Adipocyte (in vitro differentiated cells): ENCODE measurements at regions not wholly inside any gene's neighbourhood (a gene's known extent, or its start where the extent isn't known, plus 50 kb on each side); places are given as distances from the start of the nearest gene placed in this dataset.
"Not testable (repeated sequence)": the region's sequence is repeated elsewhere in the genome, so short reads cannot be mapped to it uniquely, and the experiment has no call there.

Experiments
- DNase-seq: peaks from one replicate; pipeline ENCODE4 v3.0.0-alpha.2; 2015; ENCODE audit warnings: low read depth
- H3K27me3 ChIP-seq: replicated peaks from 2 replicates; pipeline ENCODE4 v1.7.0; 2013; ENCODE audit warnings: mild to moderate bottlenecking, low read length, moderate library complexity; ENCODE audit not compliant: control insufficient read depth, insufficient read depth
- H3K36me3 ChIP-seq: 2 replicates; pipeline ENCODE4 v1.7.0; 2013; ENCODE audit warnings: low read length, mild to moderate bottlenecking, moderate library complexity; ENCODE audit not compliant: control insufficient read depth, insufficient read depth, severe bottlenecking
- H3K4me1 ChIP-seq: 2 replicates; pipeline ENCODE4 v1.7.0; 2013; ENCODE audit warnings: mild to moderate bottlenecking, low read length, moderate library complexity; ENCODE audit not compliant: control insufficient read depth, insufficient read depth
- H3K4me3 ChIP-seq: 2 replicates; pipeline ENCODE4 v1.7.0; 2013; ENCODE audit warnings: mild to moderate bottlenecking, low read length, moderate library complexity
- H3K9ac ChIP-seq: 2 replicates; pipeline ENCODE4 v1.7.0; 2013; ENCODE audit warnings: mild to moderate bottlenecking, low read length, moderate library complexity
- H3K9me3 ChIP-seq: 2 replicates; pipeline ENCODE4 v1.7.0; 2013; ENCODE audit warnings: mild to moderate bottlenecking, low read length, moderate library complexity; ENCODE audit not compliant: control insufficient read depth

DNA sequence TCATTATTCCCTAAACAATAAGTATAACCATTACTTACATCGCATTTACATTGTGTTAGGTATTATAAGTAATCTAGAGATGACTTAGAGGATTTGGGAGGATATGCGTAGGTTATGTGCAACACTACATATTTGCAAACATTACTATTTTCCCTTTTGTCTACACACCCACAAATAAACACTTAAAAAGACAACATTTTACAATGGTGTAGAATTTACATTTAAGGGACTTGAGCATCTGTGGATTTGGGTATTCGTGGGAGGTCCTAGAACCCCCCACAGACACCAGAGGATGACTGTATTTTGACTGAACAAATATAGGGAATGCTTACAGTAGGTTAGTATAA is 220.2 kb upstream of the MYO3A start:
- DNase-seq = no peak
- Histone ChIP-seq H3K36me3 (no peaks in the 10 kb centered on the region), H3K4me3 (no peak overlapping the region)

DNA sequence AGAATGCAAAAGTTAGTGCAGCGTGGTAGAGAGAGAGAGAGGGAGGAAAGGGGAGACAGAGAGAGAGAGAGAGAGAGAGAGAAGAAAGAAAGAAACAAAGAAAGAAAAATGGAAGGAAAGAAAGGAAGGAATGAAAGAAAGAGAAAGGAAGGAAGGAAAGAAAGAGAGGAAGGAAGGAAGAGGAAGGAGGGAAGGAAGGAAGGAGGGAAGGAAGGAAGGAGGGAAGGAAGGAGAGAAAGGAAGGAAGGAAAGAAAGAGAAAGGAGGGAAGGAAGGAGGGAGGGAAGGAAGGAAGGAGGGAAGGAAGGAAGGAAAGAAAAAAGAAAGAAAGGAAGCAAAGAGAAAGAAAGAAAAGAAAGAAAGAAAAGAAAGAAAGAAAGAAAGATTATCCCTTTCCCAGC is 209.8 kb upstream of the MYO3A start:
- Histone ChIP-seq H3K36me3 (no peaks in the 10 kb centered on the region), H3K9me3 (no peaks in the 10 kb centered on the region), H3K27me3 (peaks cover 10% of the 10 kb centered on the region), H3K4me1 (no peaks in the 10 kb centered on the region), H3K9ac (no peak overlapping the region), H3K4me3 (no peak overlapping the region)
- no peak for DNase-seq

More for the DNA sequence above, 220.2 kb upstream of the MYO3A start:
- H3K9ac ChIP-seq = no peak overlapping the region
- no peaks in the 10 kb centered on the region for H3K4me1 ChIP-seq
- peaks cover 14% of the 10 kb centered on the region for H3K27me3 ChIP-seq
- no peaks in the 10 kb centered on the region for H3K9me3 ChIP-seq

GRCh38 chr10:25725917-25726716 is 207.9 kb upstream of the MYO3A start:
- H3K4me3 ChIP-seq = no peak overlapping the region
- peak; percentile 66 for DNase-seq
- no peak overlapping the region for H3K9ac ChIP-seq
- no peaks in the 10 kb centered on the region for H3K9me3 ChIP-seq
- H3K27me3 ChIP-seq = peaks cover 10% of the 10 kb centered on the region
- H3K4me1 ChIP-seq = no peaks in the 10 kb centered on the region
- H3K36me3 ChIP-seq = no peaks in the 10 kb centered on the region

DNA sequence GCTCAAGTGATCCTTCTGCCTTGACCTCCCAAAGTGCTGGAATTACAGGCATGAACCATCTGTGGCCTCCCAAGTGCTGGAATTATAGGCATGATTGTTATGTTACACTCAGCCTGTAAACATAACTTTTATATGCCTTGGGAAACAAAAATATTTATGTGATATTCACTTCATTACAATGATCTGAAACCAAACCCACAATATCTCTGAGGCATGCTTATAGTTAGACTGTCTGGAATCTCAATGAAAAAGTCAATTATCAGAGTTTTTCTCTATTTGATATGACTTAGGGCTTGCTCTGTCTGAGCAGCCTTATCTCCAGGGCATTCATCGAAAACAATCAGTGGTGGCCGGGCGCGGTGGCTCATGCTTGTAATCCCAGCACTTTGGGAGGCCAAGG is 195.3 kb upstream of the MYO3A start:
- DNase-seq = no peak
- Histone ChIP-seq H3K36me3 (no peaks in the 10 kb centered on the region), H3K9me3 (no peaks in the 10 kb centered on the region), H3K4me1 (no peaks in the 10 kb centered on the region), H3K4me3 (no peak overlapping the region), H3K27me3 (peaks cover 4% of the 10 kb centered on the region), H3K9ac (no peak overlapping the region)

DNA sequence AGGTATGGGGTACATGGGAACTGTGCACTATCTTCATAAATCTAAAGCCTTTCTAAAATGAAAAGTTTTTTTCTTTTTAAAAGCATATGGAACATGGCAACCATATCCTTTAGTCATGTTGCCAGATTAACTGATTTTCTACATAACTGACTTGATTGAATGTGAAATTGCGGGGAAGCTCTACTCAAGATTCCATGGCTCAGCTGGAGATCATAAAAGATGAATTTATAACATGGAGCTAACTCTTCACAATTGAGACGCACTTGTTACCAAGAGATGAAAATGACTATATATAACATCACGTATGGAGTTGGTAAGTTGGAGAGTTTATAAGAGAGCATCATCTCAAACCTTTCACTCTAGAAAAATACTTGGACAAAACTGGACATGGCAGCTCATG is 190.2 kb upstream of the MYO3A start:
- no peaks in the 10 kb centered on the region for H3K4me1 ChIP-seq
- no peak overlapping the region for H3K4me3 ChIP-seq
- H3K27me3 ChIP-seq = no peaks in the 10 kb centered on the region
- no peaks in the 10 kb centered on the region for H3K36me3 ChIP-seq
- no peaks in the 10 kb centered on the region for H3K9me3 ChIP-seq
- no peak overlapping the region for H3K9ac ChIP-seq
- no peak for DNase-seq

DNA sequence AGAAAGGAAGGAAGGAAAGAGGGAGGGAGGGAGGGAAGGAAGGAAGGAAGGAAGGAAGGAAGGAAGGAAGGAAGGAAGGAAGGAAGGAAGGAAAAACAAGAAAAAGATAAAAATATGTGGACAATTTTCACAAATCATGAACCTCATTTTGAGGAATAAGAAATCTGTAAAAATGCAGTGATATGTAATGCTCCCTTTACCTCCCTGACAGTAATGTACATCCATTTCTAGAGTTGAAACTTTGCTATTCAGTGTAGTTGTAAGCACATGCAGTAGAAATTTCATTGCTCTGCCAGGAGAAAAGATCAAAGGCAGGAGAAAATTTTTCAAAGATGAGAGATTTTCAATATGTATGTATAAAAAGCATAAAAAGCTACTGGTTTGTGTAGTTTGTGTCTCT is 189.5 kb upstream of the MYO3A start:
- H3K27me3 ChIP-seq = no peaks in the 10 kb centered on the region
- H3K36me3 ChIP-seq = no peaks in the 10 kb centered on the region
- H3K4me1 ChIP-seq = no peaks in the 10 kb centered on the region
- no peak overlapping the region for H3K4me3 ChIP-seq
- H3K9me3 ChIP-seq = no peaks in the 10 kb centered on the region
- H3K9ac ChIP-seq = no peak overlapping the region
- DNase-seq = no peak

GRCh38 chr10:25745976-25746375 is 188.1 kb upstream of the MYO3A start:
- DNase-seq = no peak
- Histone ChIP-seq H3K4me3 (no peak overlapping the region), H3K9me3 (no peaks in the 10 kb centered on the region), H3K9ac (no peak overlapping the region), H3K36me3 (no peaks in the 10 kb centered on the region), H3K27me3 (no peaks in the 10 kb centered on the region), H3K4me1 (no peaks in the 10 kb centered on the region)

DNA sequence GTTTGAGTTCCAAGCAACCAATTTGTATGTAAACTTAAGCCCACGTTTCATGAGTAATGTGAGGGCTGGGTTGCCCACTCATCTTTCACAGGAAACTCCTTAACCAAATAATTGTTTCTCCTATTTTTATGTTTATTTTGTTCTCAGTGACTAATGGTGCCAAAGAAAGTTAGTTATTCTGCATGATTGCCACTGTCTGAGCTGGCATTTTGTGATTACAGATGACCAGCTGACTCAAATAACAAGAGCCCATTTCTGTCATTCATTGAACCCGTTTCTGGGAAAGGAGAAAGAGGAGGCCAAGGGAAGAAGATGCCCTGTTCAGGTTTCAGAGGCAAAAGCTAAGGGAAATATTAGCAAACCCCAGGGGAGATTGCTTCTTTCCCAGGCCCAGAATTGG is 186.9 kb upstream of the MYO3A start:
- Histone ChIP-seq H3K4me1 (no peaks in the 10 kb centered on the region), H3K27me3 (no peaks in the 10 kb centered on the region), H3K36me3 (no peaks in the 10 kb centered on the region), H3K9me3 (no peaks in the 10 kb centered on the region), H3K4me3 (no peak overlapping the region), H3K9ac (no peak overlapping the region)
- no peak for DNase-seq

DNA sequence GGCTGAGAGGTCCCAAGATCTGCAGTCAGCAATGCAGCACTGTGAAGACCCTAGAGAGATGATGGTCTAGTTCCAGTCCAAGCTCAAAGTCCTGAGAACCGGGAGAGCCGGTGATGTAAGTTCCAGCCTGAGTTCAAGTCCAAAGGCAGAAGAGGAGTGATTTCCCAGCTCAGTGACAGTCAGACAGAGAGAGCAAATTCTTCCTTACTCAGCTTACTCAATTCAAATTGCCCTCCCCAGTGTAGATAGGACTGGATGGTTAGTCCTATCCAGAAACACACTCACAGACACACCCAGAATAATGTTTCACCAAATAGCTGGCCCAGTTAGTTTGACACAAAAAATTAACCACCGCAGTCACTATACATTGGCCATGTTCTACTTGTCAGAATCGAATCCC is 185.5 kb upstream of the MYO3A start:
- peaks cover 2% of the 10 kb centered on the region for H3K4me1 ChIP-seq
- no peaks in the 10 kb centered on the region for H3K36me3 ChIP-seq

GRCh38 chr10:25753776-25754175 is 180.3 kb upstream of the MYO3A start:
- DNase-seq = no peak
- Histone ChIP-seq H3K9me3 (no peaks in the 10 kb centered on the region), H3K4me3 (no peak overlapping the region), H3K36me3 (no peaks in the 10 kb centered on the region), H3K4me1 (peaks cover 22% of the 10 kb centered on the region), H3K27me3 (no peaks in the 10 kb centered on the region), H3K9ac (no peak overlapping the region)

More for the DNA sequence above, 185.5 kb upstream of the MYO3A start:
- Histone ChIP-seq H3K27me3 (no peaks in the 10 kb centered on the region), H3K4me3 (no peak overlapping the region), H3K9me3 (no peaks in the 10 kb centered on the region), H3K9ac (no peak overlapping the region)
- no peak for DNase-seq

GRCh38 chr10:25755874-25756273 is 178.2 kb upstream of the MYO3A start:
- peaks cover 22% of the 10 kb centered on the region for H3K4me1 ChIP-seq
- not testable (repeated sequence) for DNase-seq, H3K9me3 ChIP-seq, H3K4me3 ChIP-seq, H3K36me3 ChIP-seq, H3K9ac ChIP-seq, H3K27me3 ChIP-seq

- Histone ChIP-seq H3K4me3 (no peak overlapping the region), H3K9ac (no peak overlapping the region), H3K4me1 (peaks cover 22% of the 10 kb centered on the region), H3K36me3 (no peaks in the 10 kb centered on the region), H3K27me3 (no peaks in the 10 kb centered on the region), H3K9me3 (no peaks in the 10 kb centered on the region)
- no peak for DNase-seq
Measured at GRCh38 chr10:25756784-25757183, 177.2 kb upstream of the MYO3A start.
